ENCODE measurements at regions not wholly inside any gene's neighbourhood (a gene's known extent, or its start where the extent isn't known, plus 50 kb on each side); places are given as distances from the start of the nearest gene placed in this dataset.

GRCh38 chr12:77438644-77439043, 373.3 kb upstream of the E2F7 start:
- no peak for TF ChIP-seq EZH2 (IDR thresholded peaks at IDR 0.05; ENCODE audit: low read depth)
- TF ChIP-seq, protein P1, sequence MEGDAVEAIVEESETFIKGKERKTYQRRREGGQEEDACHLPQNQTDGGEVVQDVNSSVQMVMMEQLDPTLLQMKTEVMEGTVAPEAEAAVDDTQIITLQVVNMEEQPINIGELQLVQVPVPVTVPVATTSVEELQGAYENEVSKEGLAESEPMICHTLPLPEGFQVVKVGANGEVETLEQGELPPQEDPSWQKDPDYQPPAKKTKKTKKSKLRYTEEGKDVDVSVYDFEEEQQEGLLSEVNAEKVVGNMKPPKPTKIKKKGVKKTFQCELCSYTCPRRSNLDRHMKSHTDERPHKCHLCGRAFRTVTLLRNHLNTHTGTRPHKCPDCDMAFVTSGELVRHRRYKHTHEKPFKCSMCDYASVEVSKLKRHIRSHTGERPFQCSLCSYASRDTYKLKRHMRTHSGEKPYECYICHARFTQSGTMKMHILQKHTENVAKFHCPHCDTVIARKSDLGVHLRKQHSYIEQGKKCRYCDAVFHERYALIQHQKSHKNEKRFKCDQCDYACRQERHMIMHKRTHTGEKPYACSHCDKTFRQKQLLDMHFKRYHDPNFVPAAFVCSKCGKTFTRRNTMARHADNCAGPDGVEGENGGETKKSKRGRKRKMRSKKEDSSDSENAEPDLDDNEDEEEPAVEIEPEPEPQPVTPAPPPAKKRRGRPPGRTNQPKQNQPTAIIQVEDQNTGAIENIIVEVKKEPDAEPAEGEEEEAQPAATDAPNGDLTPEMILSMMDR (conservative IDR thresholded peaks at IDR 0.05): no peak
